Tibial nerve (tissue), 3 donors: ENCODE measurements at regions not wholly inside any gene's neighbourhood (a gene's known extent, or its start where the extent isn't known, plus 50 kb on each side); places are given as distances from the start of the nearest gene placed in this dataset.

ENCODE experiments used
- POLR2A ChIP-seq, 2 donors: fragments of 450-650 bp; IDR thresholded peaks; one replicate each; pipeline ENCODE4 v1.6.1; 2017; ENCODE audit warnings: antibody characterized with exemption in 2 of 2, mild to moderate bottlenecking in 2 of 2, moderate library complexity in 2 of 2
- TF ChIP-seq, protein P1 (sequence below), 5 experiments: fragments of 200-600 bp in 3 of 5; fragments of 450-650 bp in 2 of 5; sonication (generic) in 3 of 5; IDR thresholded peaks; one replicate each; pipeline ENCODE4 v1.5.1; 2016 to 2019; ENCODE audit warnings: antibody characterized with exemption in 5 of 5, mild to moderate bottlenecking in 3 of 5, moderate library complexity in 2 of 5

GRCh38 chr4:23234018-23234417 lies 541.3 kb downstream of the GBA3 start:
- no peak for TF ChIP-seq POLR2A (IDR thresholded peaks at IDR 0.05)
- TF ChIP-seq, protein P1, sequence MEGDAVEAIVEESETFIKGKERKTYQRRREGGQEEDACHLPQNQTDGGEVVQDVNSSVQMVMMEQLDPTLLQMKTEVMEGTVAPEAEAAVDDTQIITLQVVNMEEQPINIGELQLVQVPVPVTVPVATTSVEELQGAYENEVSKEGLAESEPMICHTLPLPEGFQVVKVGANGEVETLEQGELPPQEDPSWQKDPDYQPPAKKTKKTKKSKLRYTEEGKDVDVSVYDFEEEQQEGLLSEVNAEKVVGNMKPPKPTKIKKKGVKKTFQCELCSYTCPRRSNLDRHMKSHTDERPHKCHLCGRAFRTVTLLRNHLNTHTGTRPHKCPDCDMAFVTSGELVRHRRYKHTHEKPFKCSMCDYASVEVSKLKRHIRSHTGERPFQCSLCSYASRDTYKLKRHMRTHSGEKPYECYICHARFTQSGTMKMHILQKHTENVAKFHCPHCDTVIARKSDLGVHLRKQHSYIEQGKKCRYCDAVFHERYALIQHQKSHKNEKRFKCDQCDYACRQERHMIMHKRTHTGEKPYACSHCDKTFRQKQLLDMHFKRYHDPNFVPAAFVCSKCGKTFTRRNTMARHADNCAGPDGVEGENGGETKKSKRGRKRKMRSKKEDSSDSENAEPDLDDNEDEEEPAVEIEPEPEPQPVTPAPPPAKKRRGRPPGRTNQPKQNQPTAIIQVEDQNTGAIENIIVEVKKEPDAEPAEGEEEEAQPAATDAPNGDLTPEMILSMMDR (IDR thresholded peaks at IDR 0.05), result no peak
